Testis (tissue), 2 donors: ENCODE measurements at regions not wholly inside any gene's neighbourhood (a gene's known extent, or its start where the extent isn't known, plus 50 kb on each side); places are given as distances from the start of the nearest gene placed in this dataset.
A peak's percentile ranks its signal among the peaks of the same experiment; 100 is the strongest.

Source experiments
- DNase-seq: peaks from one replicate; pipeline ENCODE4 v3.0.0-alpha.2; 2019
- H3K27ac ChIP-seq, 2 donors: fragments of 200-600 bp; sonication (generic); one replicate each; pipeline ENCODE4 v1.5.1; 2019
- H3K27me3 ChIP-seq: fragments of 200-600 bp; sonication (generic); one replicate; pipeline ENCODE4 v1.5.1; 2019
- H3K36me3 ChIP-seq: fragments of 200-600 bp; sonication (generic); one replicate; pipeline ENCODE4 v1.5.1; 2017; ENCODE audit warnings: low read depth; ENCODE audit errors: missing control alignments
- H3K4me1 ChIP-seq: fragments of 200-600 bp; sonication (generic); one replicate; pipeline ENCODE4 v1.5.1; 2019
- H3K4me3 ChIP-seq, 2 donors: fragments of 200-600 bp; sonication (generic); one replicate each; pipeline ENCODE4 v1.5.1; 2017 to 2019
- H3K9me3 ChIP-seq: fragments of 200-600 bp; sonication (generic); one replicate; pipeline ENCODE4 v1.5.1; 2017
- POLR2A ChIP-seq: fragments of 450-650 bp; IDR thresholded peaks from one replicate; pipeline ENCODE4 v1.6.1; 2017; ENCODE audit warnings: antibody characterized with exemption, mild to moderate bottlenecking, moderate library complexity
- WGBS, 2 donors: methylation state at CpG; one replicate each; pipeline ENCODE4 v1.1.5; 2018; 5-methylcytosine and 5-hydroxymethylcytosine counted together
- intact Hi-C: fragments of 100-400 bp; cut with DNase I; formaldehyde crosslinking; loops from one replicate; pipeline ENCODE4 v1.15.1; 2023; ENCODE audit warnings: low total_unique reads
- TF ChIP-seq, protein P1 (sequence below), 3 experiments: fragments of 450-650 bp in 2 of 3; fragments of 200-600 bp in 1 of 3; sonication (generic) in 1 of 3; IDR thresholded peaks; one replicate each; pipeline ENCODE4 v1.5.1; 2016 to 2019; ENCODE audit warnings: antibody characterized with exemption in 3 of 3, mild to moderate bottlenecking in 2 of 3, moderate library complexity in 1 of 3

DNA sequence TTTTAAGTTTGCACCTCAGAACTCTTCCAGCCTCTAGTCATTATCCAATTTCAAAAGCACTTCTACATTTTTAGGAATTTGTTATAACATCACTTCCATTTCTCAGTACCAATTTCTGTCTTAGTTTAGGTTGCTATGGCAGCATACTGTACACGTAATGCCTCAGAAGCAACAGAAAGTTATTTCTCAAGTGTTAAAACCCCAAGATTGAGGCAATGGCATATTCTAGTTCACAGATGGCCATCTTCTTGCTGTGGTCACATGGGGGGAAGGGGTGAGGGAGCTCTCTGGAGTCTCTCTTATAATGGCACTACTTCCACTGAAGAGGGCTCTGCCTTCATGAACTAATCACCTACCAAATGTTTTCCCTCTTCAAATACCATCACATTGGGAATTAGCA is 220.3 kb upstream of the CTSO start:
- TF ChIP-seq POLR2A, result no peak
- TF ChIP-seq, protein P1, sequence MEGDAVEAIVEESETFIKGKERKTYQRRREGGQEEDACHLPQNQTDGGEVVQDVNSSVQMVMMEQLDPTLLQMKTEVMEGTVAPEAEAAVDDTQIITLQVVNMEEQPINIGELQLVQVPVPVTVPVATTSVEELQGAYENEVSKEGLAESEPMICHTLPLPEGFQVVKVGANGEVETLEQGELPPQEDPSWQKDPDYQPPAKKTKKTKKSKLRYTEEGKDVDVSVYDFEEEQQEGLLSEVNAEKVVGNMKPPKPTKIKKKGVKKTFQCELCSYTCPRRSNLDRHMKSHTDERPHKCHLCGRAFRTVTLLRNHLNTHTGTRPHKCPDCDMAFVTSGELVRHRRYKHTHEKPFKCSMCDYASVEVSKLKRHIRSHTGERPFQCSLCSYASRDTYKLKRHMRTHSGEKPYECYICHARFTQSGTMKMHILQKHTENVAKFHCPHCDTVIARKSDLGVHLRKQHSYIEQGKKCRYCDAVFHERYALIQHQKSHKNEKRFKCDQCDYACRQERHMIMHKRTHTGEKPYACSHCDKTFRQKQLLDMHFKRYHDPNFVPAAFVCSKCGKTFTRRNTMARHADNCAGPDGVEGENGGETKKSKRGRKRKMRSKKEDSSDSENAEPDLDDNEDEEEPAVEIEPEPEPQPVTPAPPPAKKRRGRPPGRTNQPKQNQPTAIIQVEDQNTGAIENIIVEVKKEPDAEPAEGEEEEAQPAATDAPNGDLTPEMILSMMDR (IDR thresholded peaks at IDR 0.05), result no peak
- Histone ChIP-seq H3K27ac (no peak overlapping the region), H3K27me3 (no peaks in the 10 kb centered on the region), H3K9me3 (no peaks in the 10 kb centered on the region), H3K36me3 (no peaks in the 10 kb centered on the region), H3K4me3 (no peak overlapping the region), H3K4me1 (peaks cover 3% of the 10 kb centered on the region)
- no peak for DNase-seq
- 87 to 91% methylated on average over 1 of the region's 1 CpG for WGBS, 2 donors
- intact Hi-C loops, result no loop called here

- TF ChIP-seq, protein P1 (IDR thresholded peaks at IDR 0.05), result no peak
- TF ChIP-seq POLR2A, result no peak
- no peaks in the 10 kb centered on the region for H3K9me3 ChIP-seq
- H3K4me3 ChIP-seq, result no peak overlapping the region
- H3K36me3 ChIP-seq, result no peaks in the 10 kb centered on the region
- no peak for DNase-seq
- intact Hi-C loops, result no loop called here
- no peak overlapping the region for H3K27ac ChIP-seq
- H3K27me3 ChIP-seq, result no peaks in the 10 kb centered on the region
- peaks cover 3% of the 10 kb centered on the region for H3K4me1 ChIP-seq
These were observed 219.8 kb upstream of the CTSO start for GRCh38 chr4:156173486-156173885.

DNA sequence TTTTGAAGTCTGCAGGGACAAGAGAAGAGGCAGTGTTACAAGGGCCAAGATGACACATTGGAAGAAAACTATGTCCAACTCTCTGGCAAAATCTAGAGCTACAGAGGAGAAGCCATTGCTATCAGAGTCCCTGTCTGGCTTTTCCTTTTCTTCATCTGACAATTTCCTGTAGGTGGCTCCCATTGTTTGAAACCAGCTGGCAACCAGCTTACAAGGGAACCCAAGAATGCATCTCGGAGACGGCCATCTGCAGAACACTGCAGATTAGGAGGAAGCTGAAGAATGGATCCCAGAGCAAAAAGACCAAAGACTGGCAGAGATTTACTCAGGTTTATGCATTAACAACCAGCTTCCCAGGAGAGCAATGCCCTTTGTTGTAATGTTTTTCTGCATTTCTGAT is 216.2 kb upstream of the CTSO start:
- H3K27ac ChIP-seq, result no peak overlapping the region
- H3K4me3 ChIP-seq, result no peak overlapping the region
- TF ChIP-seq, protein P1 (IDR thresholded peaks at IDR 0.05), result no peak
- no peak for TF ChIP-seq POLR2A
- no peaks in the 10 kb centered on the region for H3K36me3 ChIP-seq
- H3K4me1 ChIP-seq, result peaks cover 3% of the 10 kb centered on the region
- intact Hi-C loops, result no loop called here
- DNase-seq, result no peak
- WGBS, 2 donors, result 74 to 82% methylated on average over 2 of the region's 2 CpGs
- H3K9me3 ChIP-seq, result no peaks in the 10 kb centered on the region
- H3K27me3 ChIP-seq, result no peaks in the 10 kb centered on the region

DNA sequence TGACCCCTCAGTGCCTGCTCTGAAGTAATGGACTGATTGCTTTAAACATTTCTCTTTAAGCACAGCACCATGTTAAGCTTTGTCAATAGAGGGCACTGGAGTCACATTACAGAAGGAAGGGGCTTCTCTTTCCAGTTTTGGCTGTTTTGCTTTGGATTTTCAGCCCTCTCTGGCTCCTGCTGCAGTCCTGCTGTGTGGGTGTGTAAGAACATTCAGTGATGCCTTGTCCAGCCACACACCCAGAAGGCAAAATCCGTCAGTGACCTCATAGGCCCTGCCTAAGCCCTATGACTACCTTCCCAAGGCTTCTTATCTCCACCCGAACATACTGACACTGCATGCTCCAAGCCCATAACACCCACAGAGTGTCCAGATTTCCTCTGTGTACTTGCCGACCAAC is 215.3 kb upstream of the CTSO start:
- H3K27ac ChIP-seq, result no peak overlapping the region
- no peaks in the 10 kb centered on the region for H3K36me3 ChIP-seq
- no peaks in the 10 kb centered on the region for H3K27me3 ChIP-seq
- intact Hi-C loops, result no loop called here
- H3K4me3 ChIP-seq, result no peak overlapping the region
- DNase-seq, result peak; percentile 20
- 22 to 31% methylated on average over 1 to 3 of the region's 3 CpGs for WGBS, 2 donors
- H3K9me3 ChIP-seq, result no peaks in the 10 kb centered on the region
- TF ChIP-seq, protein P1 (IDR thresholded peaks at IDR 0.05), result peak in 1 of 3 experiments; percentile 22
- no peak for TF ChIP-seq POLR2A
- peaks cover 3% of the 10 kb centered on the region for H3K4me1 ChIP-seq

GRCh38 chr4:156168288-156168687 is 214.6 kb upstream of the CTSO start:
- intact Hi-C loops, result no loop called here
- no peak overlapping the region for H3K4me3 ChIP-seq
- H3K36me3 ChIP-seq, result no peaks in the 10 kb centered on the region
- H3K27ac ChIP-seq, result no peak overlapping the region
- H3K9me3 ChIP-seq, result no peaks in the 10 kb centered on the region
- no peak for TF ChIP-seq POLR2A
- TF ChIP-seq, protein P1 (IDR thresholded peaks at IDR 0.05), result no peak
- WGBS, 2 donors, result 0 to 85% methylated on average over 1 of the region's 1 CpG
- no peaks in the 10 kb centered on the region for H3K27me3 ChIP-seq
- H3K4me1 ChIP-seq, result peaks cover 3% of the 10 kb centered on the region
- DNase-seq, result no peak
